ENCODE measurements at regions not wholly inside any gene's neighbourhood (a gene's known extent, or its start where the extent isn't known, plus 50 kb on each side); places are given as distances from the start of the nearest gene placed in this dataset.

- H3K4me3 Mint-ChIP-seq: no peak overlapping the region
- no peaks in the 10 kb centered on the region for H3K36me3 Mint-ChIP-seq
- ChIA-PET POLR2A (no interaction called here), CTCF (interaction anchor here (1.1 to 2.3 kb wide), 2 partner anchors 12 to 73 kb away, joined by 5 to 8 read pairs; no protein-coding TSS in a partner anchor)
- DNase-seq (ENCODE audit: low spot score): no peak
- H3K4me1 Mint-ChIP-seq: no peaks in the 10 kb centered on the region
- no peak for ATAC-seq
- no peaks in the 10 kb centered on the region for H3K27me3 Mint-ChIP-seq (ENCODE audit: low read depth)
- no peak overlapping the region for H3K27ac Mint-ChIP-seq
- H3K9me3 Mint-ChIP-seq: no peaks in the 10 kb centered on the region
- TF ChIP-seq IRF2 (CRISPR knock-in tag; IDR thresholded peaks at IDR 0.05; ENCODE audit: borderline replicate concordance, low read depth): no peak
- TF ChIP-seq NFATC4 (CRISPR knock-in tag; IDR thresholded peaks at IDR 0.05): no peak
- no peak for TF ChIP-seq PREB (CRISPR knock-in tag; IDR thresholded peaks at IDR 0.05; ENCODE audit: borderline replicate concordance)
- no peak for TF ChIP-seq CDX4 (CRISPR knock-in tag; IDR thresholded peaks at IDR 0.05; ENCODE audit: borderline replicate concordance)
- TF ChIP-seq OVOL2 (CRISPR knock-in tag; IDR thresholded peaks at IDR 0.05; ENCODE audit: borderline replicate concordance): no peak
- no peak for TF ChIP-seq MLX (CRISPR knock-in tag; IDR thresholded peaks at IDR 0.05)
- TF ChIP-seq ATF6 (CRISPR knock-in tag; IDR thresholded peaks at IDR 0.05): no peak
- TF ChIP-seq KAT7 (CRISPR knock-in tag; IDR thresholded peaks at IDR 0.05; ENCODE audit: borderline replicate concordance): no peak
- TF ChIP-seq NFYB (CRISPR knock-in tag; conservative IDR thresholded peaks at IDR 0.05; ENCODE audit: low read depth): no peak
- TF ChIP-seq GRHL2 (CRISPR knock-in tag; IDR thresholded peaks at IDR 0.05; ENCODE audit: insufficient replicate concordance, severe bottlenecking): no peak
- no peak for TF ChIP-seq ZNF532 (CRISPR knock-in tag; IDR thresholded peaks at IDR 0.05; ENCODE audit: borderline replicate concordance)
- no peak for TF ChIP-seq ATF3 (CRISPR knock-in tag; conservative IDR thresholded peaks at IDR 0.05)
These were observed 74.1 kb downstream of the PLEKHG1 start for GRCh38 chr6:150673720-150674346.

- Mint-ChIP-seq H3K4me3 (no peak overlapping the region), H3K36me3 (no peaks in the 10 kb centered on the region), H3K4me1 (no peaks in the 10 kb centered on the region), H3K9me3 (no peaks in the 10 kb centered on the region), H3K27ac (no peak overlapping the region), H3K27me3 (ENCODE audit: low read depth) (no peaks in the 10 kb centered on the region)
- ATAC-seq (no peak), DNase-seq (ENCODE audit: low spot score) (no peak)
- TF ChIP-seq PRDM15 (CRISPR knock-in tag; IDR thresholded peaks at IDR 0.05): no peak
- ChIA-PET CTCF (interaction anchor here (1.4 kb wide), 1 partner anchor 10 kb away, joined by 7 read pairs; no protein-coding TSS in a partner anchor), POLR2A (no interaction called here)
These were observed 76.7 kb downstream of the PLEKHG1 start for GRCh38 chr6:150676344-150676743.
